ENCODE measurements at regions not wholly inside any gene's neighbourhood (a gene's known extent, or its start where the extent isn't known, plus 50 kb on each side); places are given as distances from the start of the nearest gene placed in this dataset.

GRCh38 chr11:29802522-29802921 lies 214.3 kb downstream of the KCNA4 start:
- H3K36me3 ChIP-seq: no peaks in the 10 kb centered on the region
- H3K4me3 ChIP-seq: no peak overlapping the region
- H3K27ac ChIP-seq: no peak overlapping the region
- intact Hi-C loops (cut with DNase I; ENCODE audit: low total_unique reads): no loop called here
- H3K4me1 ChIP-seq: no peaks in the 10 kb centered on the region
- no peak for DNase-seq
- H3K27me3 ChIP-seq: no peaks in the 10 kb centered on the region
- no peak for ATAC-seq
- H3K9me3 ChIP-seq: no peaks in the 10 kb centered on the region
- TF ChIP-seq CTCF (IDR thresholded peaks at IDR 0.05 in 4 of 5, conservative IDR thresholded peaks at IDR 0.05 in 1 of 5) (no peak), POLR2A (IDR thresholded peaks at IDR 0.05) (no peak)
- in situ Hi-C loops (cut with MboI; ENCODE audit: low sequenced_read_pairs in 4 of 4): no loop called here

GRCh38 chr11:29801561-29801960 lies 215.3 kb downstream of the KCNA4 start:
- H3K4me3 ChIP-seq: no peak overlapping the region
- no peaks in the 10 kb centered on the region for H3K27me3 ChIP-seq
- no peak for ATAC-seq
- H3K27ac ChIP-seq: no peak overlapping the region
- H3K9me3 ChIP-seq: no peaks in the 10 kb centered on the region
- H3K4me1 ChIP-seq: no peaks in the 10 kb centered on the region
- TF ChIP-seq CTCF (IDR thresholded peaks at IDR 0.05 in 4 of 5, conservative IDR thresholded peaks at IDR 0.05 in 1 of 5): no peak
- TF ChIP-seq POLR2A (IDR thresholded peaks at IDR 0.05): no peak
- DNase-seq: no peak
- intact Hi-C loops (cut with DNase I; ENCODE audit: low total_unique reads) (no loop called here), in situ Hi-C loops (cut with MboI; ENCODE audit: low sequenced_read_pairs in 4 of 4) (no loop called here)
- no peaks in the 10 kb centered on the region for H3K36me3 ChIP-seq

- intact Hi-C loops (cut with DNase I; ENCODE audit: low total_unique reads): no loop called here
Observed at GRCh38 chr11:29786092-29786491, 230.7 kb downstream of the KCNA4 start.

DNA sequence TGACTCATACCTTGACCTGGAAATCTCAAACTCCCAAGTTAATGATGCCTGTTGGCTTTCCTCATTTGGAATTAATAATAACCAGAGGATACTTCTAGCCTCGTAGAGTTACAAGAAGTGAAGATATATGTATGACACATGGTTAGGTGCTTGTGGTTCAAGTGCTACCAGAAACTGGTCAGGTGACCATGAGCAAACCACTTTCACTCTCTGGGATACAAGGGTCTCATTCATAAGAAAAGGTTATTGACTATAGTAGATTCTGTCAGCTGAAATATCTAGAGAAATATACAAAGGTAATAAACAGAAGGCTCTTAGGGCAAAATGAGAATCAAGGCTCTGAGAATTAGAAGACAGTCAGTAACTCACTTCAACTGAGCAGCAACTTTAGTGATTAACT lies 233.3 kb downstream of the KCNA4 start:
- DNase-seq (no peak), ATAC-seq (no peak)
- H3K9me3 ChIP-seq: no peaks in the 10 kb centered on the region
- in situ Hi-C loops (cut with MboI; ENCODE audit: low sequenced_read_pairs in 4 of 4) (no loop called here), intact Hi-C loops (cut with DNase I; ENCODE audit: low total_unique reads) (no loop called here)
- no peak overlapping the region for H3K4me3 ChIP-seq
- no peak overlapping the region for H3K27ac ChIP-seq
- no peaks in the 10 kb centered on the region for H3K27me3 ChIP-seq
- TF ChIP-seq CTCF (IDR thresholded peaks at IDR 0.05 in 4 of 5, conservative IDR thresholded peaks at IDR 0.05 in 1 of 5): no peak
- no peaks in the 10 kb centered on the region for H3K36me3 ChIP-seq
- H3K4me1 ChIP-seq: no peaks in the 10 kb centered on the region

More at GRCh38 chr11:29786092-29786491, 230.7 kb downstream of the KCNA4 start:
- in situ Hi-C loops (cut with MboI; ENCODE audit: low sequenced_read_pairs in 4 of 4): no loop called here
- ATAC-seq: no peak
- no peak overlapping the region for H3K27ac ChIP-seq
- DNase-seq: no peak
- H3K9me3 ChIP-seq: no peaks in the 10 kb centered on the region
- H3K36me3 ChIP-seq: no peaks in the 10 kb centered on the region
- H3K27me3 ChIP-seq: no peaks in the 10 kb centered on the region
- TF ChIP-seq CTCF (IDR thresholded peaks at IDR 0.05 in 4 of 5, conservative IDR thresholded peaks at IDR 0.05 in 1 of 5) (no peak), POLR2A (IDR thresholded peaks at IDR 0.05) (no peak)
- no peaks in the 10 kb centered on the region for H3K4me1 ChIP-seq
- no peak overlapping the region for H3K4me3 ChIP-seq

DNA sequence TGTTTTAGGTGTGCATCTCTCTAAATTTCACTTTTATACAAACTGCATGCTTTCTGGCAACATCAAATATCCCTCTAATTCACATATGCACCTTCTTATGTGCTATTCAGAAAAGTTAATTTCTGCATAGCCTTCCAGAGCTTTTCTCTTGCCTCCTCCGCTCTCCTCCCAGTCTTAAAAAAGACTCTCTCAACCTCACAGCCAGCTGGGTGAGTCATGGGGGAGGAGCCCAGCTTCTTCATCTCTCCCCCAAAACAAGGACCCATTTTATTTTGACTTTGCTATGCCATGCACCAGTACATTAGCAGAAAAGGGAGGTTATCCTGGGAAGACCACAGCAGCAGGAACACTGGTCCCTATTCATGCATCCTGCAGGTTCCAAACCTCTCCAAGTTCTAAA lies 234.4 kb downstream of the KCNA4 start:
- Histone ChIP-seq H3K27me3 (no peaks in the 10 kb centered on the region), H3K27ac (no peak overlapping the region), H3K4me3 (no peak overlapping the region), H3K4me1 (no peaks in the 10 kb centered on the region), H3K36me3 (no peaks in the 10 kb centered on the region), H3K9me3 (no peaks in the 10 kb centered on the region)
- in situ Hi-C loops (cut with MboI; ENCODE audit: low sequenced_read_pairs in 4 of 4) (no loop called here), intact Hi-C loops (cut with DNase I; ENCODE audit: low total_unique reads) (no loop called here)
- TF ChIP-seq POLR2A (IDR thresholded peaks at IDR 0.05) (no peak), CTCF (IDR thresholded peaks at IDR 0.05 in 4 of 5, conservative IDR thresholded peaks at IDR 0.05 in 1 of 5) (no peak)
- no peak for DNase-seq
- ATAC-seq: no peak
